NB4 (cell line): ENCODE measurements at regions not wholly inside any gene's neighbourhood (a gene's known extent, or its start where the extent isn't known, plus 50 kb on each side); places are given as distances from the start of the nearest gene placed in this dataset.

Source experiments
- DNase-seq: peaks from one replicate; pipeline ENCODE4 v3.0.0; 2010; ENCODE audit warnings: low read depth
- H3K4me3 ChIP-seq: one replicate; pipeline ENCODE4 v1.5.1; 2011; ENCODE audit warnings: mild to moderate bottlenecking, low read depth, low read length, moderate library complexity
- MAX ChIP-seq: IDR thresholded peaks from 2 replicates; pipeline ENCODE4 v1.6.1; 2011; ENCODE audit warnings: low read depth, low read length
- MYC ChIP-seq: IDR thresholded peaks from 2 replicates; pipeline ENCODE4 v1.6.1; 2011; ENCODE audit warnings: low read depth, low read length
- POLR2A ChIP-seq: IDR thresholded peaks from 2 replicates; pipeline ENCODE4 v1.6.1; 2011; ENCODE audit warnings: mild to moderate bottlenecking; ENCODE audit not compliant: insufficient read length; ENCODE audit errors: extremely low read depth
- TF ChIP-seq, protein P1 (sequence below): IDR thresholded peaks from one replicate; pipeline ENCODE4 v1.5.1; 2012; ENCODE audit warnings: low read depth, low read length

GRCh38 chr12:62158461-62159360 lies 101.5 kb upstream of the USP15 start:
- H3K4me3 ChIP-seq: no peak overlapping the region
- DNase-seq: no peak
- TF ChIP-seq MYC (no peak), MAX (no peak), POLR2A (no peak)
- TF ChIP-seq, protein P1, sequence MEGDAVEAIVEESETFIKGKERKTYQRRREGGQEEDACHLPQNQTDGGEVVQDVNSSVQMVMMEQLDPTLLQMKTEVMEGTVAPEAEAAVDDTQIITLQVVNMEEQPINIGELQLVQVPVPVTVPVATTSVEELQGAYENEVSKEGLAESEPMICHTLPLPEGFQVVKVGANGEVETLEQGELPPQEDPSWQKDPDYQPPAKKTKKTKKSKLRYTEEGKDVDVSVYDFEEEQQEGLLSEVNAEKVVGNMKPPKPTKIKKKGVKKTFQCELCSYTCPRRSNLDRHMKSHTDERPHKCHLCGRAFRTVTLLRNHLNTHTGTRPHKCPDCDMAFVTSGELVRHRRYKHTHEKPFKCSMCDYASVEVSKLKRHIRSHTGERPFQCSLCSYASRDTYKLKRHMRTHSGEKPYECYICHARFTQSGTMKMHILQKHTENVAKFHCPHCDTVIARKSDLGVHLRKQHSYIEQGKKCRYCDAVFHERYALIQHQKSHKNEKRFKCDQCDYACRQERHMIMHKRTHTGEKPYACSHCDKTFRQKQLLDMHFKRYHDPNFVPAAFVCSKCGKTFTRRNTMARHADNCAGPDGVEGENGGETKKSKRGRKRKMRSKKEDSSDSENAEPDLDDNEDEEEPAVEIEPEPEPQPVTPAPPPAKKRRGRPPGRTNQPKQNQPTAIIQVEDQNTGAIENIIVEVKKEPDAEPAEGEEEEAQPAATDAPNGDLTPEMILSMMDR: no peak

- no peak overlapping the region for H3K4me3 ChIP-seq
- TF ChIP-seq POLR2A (no peak), MYC (no peak), MAX (no peak)
- TF ChIP-seq, protein P1: no peak
- DNase-seq: no peak
Observed at GRCh38 chr12:62162214-62162613, 98.0 kb upstream of the USP15 start.

DNA sequence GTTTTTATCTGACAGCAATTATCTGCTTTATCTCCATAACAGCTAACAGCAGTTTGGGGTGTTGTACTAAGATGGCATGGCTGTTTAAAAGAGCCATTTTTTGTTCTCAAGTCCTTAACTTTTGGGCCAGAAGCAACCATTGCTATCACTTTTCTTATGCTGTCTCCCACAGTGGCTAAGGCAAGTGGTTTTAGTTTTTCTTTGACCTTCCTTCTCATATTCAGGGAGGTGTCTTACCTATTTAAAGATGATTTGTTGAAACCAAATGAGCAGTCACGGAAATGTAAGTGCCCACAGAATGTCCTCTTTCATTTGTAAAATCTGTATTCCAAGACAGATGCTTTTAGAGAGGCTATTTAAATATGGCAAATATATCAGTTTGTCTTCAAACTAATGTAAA lies 96.8 kb upstream of the USP15 start:
- H3K4me3 ChIP-seq: no peak overlapping the region
- DNase-seq: no peak
- no peak for TF ChIP-seq POLR2A

GRCh38 chr12:62164036-62164435 lies 96.2 kb upstream of the USP15 start:
- no peak for DNase-seq
- no peak overlapping the region for H3K4me3 ChIP-seq
- TF ChIP-seq, protein P1: no peak
- no peak for TF ChIP-seq MYC
- TF ChIP-seq MAX: no peak
- TF ChIP-seq POLR2A: no peak

DNA sequence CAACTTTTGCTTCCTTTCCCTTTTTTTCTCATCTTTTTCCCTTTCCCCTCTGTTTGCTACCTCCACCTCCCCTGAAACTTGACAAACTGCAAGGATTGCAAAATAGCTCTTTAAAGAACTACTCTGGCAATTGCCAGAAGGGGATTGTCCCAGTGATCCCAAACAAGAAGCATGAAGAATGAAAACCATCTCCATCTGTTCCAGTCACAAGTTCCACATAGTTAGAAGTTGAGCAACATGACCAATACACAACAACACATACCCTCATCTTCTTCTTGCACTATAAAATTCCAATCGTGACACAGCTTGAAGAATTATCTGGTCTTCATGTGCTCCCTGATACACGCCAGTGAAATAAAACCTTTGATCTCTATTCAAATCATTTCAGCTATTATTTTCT lies 93.7 kb upstream of the USP15 start:
- H3K4me3 ChIP-seq: no peak overlapping the region
- TF ChIP-seq POLR2A (no peak), MAX (no peak), MYC (no peak)
- TF ChIP-seq, protein P1: no peak
- no peak for DNase-seq

DNA sequence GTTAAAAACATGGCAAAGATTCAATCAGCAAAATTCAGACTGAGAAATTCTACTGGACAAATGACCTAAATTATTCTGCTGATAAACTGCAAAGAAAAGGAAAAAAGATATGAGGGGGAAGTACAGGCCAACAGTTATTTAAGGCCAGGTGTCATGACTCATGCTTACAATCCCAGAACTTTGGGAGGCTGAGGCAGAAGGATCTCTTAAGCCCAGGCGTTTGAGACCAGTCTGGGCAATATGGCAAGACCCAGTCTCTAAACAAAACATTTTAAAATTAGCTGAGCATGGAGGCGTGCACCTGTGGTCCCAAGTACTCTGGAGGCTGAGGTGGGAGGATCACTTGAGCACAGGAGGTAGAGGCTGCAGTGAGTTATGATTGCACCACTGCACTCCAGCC lies 91.8 kb upstream of the USP15 start:
- no peak for DNase-seq
- TF ChIP-seq MYC: no peak
- TF ChIP-seq, protein P1: no peak
- TF ChIP-seq MAX: no peak
- no peak overlapping the region for H3K4me3 ChIP-seq
